ENCODE measurements at regions not wholly inside any gene's neighbourhood (a gene's known extent, or its start where the extent isn't known, plus 50 kb on each side); places are given as distances from the start of the nearest gene placed in this dataset.

DNA sequence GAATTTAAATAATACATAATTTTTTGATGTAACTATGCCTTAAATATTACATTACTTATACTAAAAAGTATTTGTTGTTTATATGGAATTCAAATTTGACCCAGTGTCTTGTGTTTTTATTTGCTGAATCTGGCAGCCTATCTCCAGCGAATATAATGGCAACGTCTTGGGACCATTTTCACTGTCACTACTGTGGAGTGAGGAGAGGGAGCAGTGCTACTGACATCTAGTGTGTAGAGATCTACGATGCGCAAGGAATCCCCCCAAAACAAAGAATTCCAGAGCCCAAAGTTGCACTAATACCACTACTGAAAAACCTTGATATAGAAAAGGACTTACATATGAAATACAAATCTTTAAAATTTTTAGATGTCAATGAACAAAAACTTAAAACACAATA, 314.4 kb downstream of the DRD1 start:
- Histone ChIP-seq H3K4me3 (no peak overlapping the region), H3K27me3 (no peaks in the 10 kb centered on the region), H3K36me3 (no peaks in the 10 kb centered on the region), H3K27ac (no peak overlapping the region), H3K9me3 (no peaks in the 10 kb centered on the region), H3K4me1 (no peaks in the 10 kb centered on the region)
- WGBS, 2 donors = 83 to 84% methylated on average over 4 of the region's 4 CpGs
- DNase-seq = no peak
- TF ChIP-seq POLR2AphosphoS5 (IDR thresholded peaks at IDR 0.05) = no peak
- no peak for TF ChIP-seq POLR2A (IDR thresholded peaks at IDR 0.05)
- TF ChIP-seq, protein P1, sequence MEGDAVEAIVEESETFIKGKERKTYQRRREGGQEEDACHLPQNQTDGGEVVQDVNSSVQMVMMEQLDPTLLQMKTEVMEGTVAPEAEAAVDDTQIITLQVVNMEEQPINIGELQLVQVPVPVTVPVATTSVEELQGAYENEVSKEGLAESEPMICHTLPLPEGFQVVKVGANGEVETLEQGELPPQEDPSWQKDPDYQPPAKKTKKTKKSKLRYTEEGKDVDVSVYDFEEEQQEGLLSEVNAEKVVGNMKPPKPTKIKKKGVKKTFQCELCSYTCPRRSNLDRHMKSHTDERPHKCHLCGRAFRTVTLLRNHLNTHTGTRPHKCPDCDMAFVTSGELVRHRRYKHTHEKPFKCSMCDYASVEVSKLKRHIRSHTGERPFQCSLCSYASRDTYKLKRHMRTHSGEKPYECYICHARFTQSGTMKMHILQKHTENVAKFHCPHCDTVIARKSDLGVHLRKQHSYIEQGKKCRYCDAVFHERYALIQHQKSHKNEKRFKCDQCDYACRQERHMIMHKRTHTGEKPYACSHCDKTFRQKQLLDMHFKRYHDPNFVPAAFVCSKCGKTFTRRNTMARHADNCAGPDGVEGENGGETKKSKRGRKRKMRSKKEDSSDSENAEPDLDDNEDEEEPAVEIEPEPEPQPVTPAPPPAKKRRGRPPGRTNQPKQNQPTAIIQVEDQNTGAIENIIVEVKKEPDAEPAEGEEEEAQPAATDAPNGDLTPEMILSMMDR (IDR thresholded peaks at IDR 0.05) = no peak
- no peak for TF ChIP-seq EP300 (IDR thresholded peaks at IDR 0.05)
- intact Hi-C loops (cut with DNase I) = no loop called here

DNA sequence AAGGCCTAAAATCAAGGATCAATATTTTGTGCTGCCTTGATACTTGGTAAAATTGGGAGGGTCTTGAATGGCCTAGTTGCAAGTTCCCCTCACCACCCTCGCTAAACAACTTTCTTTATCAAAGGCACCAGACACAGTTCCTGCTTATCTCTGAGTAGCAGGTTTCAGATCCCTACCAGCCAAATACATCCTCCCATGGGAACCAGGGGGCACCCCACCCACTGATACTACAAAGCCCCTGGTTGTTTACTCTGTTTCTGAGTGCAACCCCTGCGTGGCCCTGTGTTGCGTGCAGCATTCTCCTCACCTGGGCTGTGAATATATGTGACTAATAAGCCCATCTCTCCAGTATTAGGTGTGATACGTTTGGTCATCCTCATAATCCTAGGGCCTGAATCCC, 314.9 kb downstream of the DRD1 start:
- WGBS, 2 donors = 67 to 72% methylated on average over 4 of the region's 4 CpGs
- Histone ChIP-seq H3K36me3 (no peaks in the 10 kb centered on the region), H3K4me1 (no peaks in the 10 kb centered on the region), H3K9me3 (no peaks in the 10 kb centered on the region), H3K27me3 (no peaks in the 10 kb centered on the region), H3K27ac (no peak overlapping the region), H3K4me3 (no peak overlapping the region)
- DNase-seq = no peak
- intact Hi-C loops (cut with DNase I) = no loop called here
- no peak for TF ChIP-seq EP300 (IDR thresholded peaks at IDR 0.05)
- no peak for TF ChIP-seq POLR2AphosphoS5 (IDR thresholded peaks at IDR 0.05)
- TF ChIP-seq, protein P1 (IDR thresholded peaks at IDR 0.05) = no peak
- TF ChIP-seq POLR2A (IDR thresholded peaks at IDR 0.05) = no peak

DNA sequence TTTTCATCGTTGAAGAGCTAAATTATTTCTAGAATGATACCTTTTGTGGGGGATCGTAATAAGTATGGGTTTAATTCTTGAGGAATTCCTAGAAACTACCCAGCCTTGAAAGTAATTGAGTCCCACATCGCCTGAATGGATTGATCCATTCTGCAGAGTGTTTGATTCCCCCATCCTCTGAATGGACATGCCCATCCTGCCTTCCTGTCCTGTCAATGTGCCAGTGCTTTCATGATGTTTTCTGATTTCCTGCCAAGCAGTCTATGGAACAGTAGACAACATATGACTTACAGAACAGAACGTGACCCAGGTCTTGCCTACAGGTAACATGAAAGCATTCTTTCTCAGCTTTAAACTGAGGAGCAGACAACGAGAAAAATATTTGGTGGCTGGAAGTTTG, 319.2 kb downstream of the DRD1 start:
- Histone ChIP-seq H3K4me1 (no peaks in the 10 kb centered on the region), H3K27ac (no peak overlapping the region), H3K4me3 (no peak overlapping the region), H3K36me3 (no peaks in the 10 kb centered on the region), H3K9me3 (no peaks in the 10 kb centered on the region), H3K27me3 (no peaks in the 10 kb centered on the region)
- 73 to 86% methylated on average over 5 of the region's 5 CpGs for WGBS, 2 donors
- no peak for DNase-seq
- intact Hi-C loops (cut with DNase I) = no loop called here
- TF ChIP-seq EP300 (IDR thresholded peaks at IDR 0.05) (no peak), POLR2A (IDR thresholded peaks at IDR 0.05) (no peak), POLR2AphosphoS5 (IDR thresholded peaks at IDR 0.05) (no peak)
- TF ChIP-seq, protein P1 (IDR thresholded peaks at IDR 0.05) = no peak

DNA sequence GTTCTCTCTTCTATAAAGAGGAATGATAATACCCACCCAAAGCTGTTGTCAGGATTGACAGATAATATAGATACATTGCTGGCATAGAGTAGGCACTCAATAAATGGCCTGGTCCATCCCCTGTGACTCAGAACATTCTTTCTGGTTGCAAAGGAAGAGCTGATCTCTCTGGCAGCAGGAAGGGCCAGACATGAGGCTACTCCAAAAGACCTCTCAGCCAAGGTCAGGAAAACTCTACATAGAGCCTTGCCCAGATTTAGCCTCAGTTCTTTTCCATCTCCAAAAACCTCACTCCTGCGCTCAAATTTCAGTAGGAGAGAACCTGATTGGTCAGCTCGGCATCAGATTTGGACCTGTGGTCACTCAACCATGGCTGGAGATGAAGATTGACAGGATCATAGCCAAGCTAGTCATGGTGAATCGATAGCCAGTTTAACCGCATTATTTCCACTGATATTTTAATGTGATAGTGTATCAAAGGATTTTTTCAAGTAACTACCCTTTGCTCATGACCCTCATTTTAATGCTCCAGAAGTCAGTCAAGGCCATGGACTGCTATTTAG, 319.6 kb downstream of the DRD1 start:
- WGBS, 2 donors = 88 to 91% methylated on average over 4 of the region's 4 CpGs
- Histone ChIP-seq H3K36me3 (no peaks in the 10 kb centered on the region), H3K27me3 (no peaks in the 10 kb centered on the region), H3K9me3 (no peaks in the 10 kb centered on the region), H3K4me3 (no peak overlapping the region), H3K27ac (no peak overlapping the region), H3K4me1 (no peaks in the 10 kb centered on the region)
- TF ChIP-seq POLR2AphosphoS5 (IDR thresholded peaks at IDR 0.05) = no peak
- TF ChIP-seq, protein P1 (IDR thresholded peaks at IDR 0.05) = no peak
- no peak for TF ChIP-seq POLR2A (IDR thresholded peaks at IDR 0.05)
- TF ChIP-seq EP300 (IDR thresholded peaks at IDR 0.05) = no peak
- DNase-seq = no peak
- intact Hi-C loops (cut with DNase I) = no loop called here

DNA sequence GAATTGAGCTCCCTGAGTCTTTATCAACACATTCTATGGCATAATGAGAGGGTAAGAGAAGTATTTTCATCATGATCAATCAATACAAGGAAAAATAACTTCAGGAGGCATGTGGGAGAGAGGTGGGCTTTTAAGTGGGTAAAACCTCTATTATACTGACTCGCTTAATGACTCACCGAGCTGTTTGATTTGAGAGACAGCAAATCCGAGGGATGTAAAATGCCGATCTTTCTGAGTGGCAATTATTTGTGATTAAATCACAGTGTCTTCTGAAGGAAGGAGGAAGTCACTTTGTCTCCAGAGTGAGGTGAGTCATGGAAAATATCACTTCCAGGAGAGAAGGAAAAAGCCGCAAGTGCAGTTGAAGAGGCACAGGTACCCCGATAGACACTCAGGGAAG, 320.4 kb downstream of the DRD1 start:
- no peaks in the 10 kb centered on the region for H3K27me3 ChIP-seq
- no peaks in the 10 kb centered on the region for H3K36me3 ChIP-seq
- H3K9me3 ChIP-seq = no peaks in the 10 kb centered on the region
- DNase-seq = no peak
- H3K27ac ChIP-seq = no peak overlapping the region
- TF ChIP-seq, protein P1 (IDR thresholded peaks at IDR 0.05) = no peak
- TF ChIP-seq POLR2A (IDR thresholded peaks at IDR 0.05) (no peak), EP300 (IDR thresholded peaks at IDR 0.05) (no peak), POLR2AphosphoS5 (IDR thresholded peaks at IDR 0.05) (no peak)
- intact Hi-C loops (cut with DNase I) = no loop called here
- WGBS, 2 donors = 89 to 93% methylated on average over 6 of the region's 6 CpGs
- no peak overlapping the region for H3K4me3 ChIP-seq
- H3K4me1 ChIP-seq = no peaks in the 10 kb centered on the region

Measured in sigmoid colon (tissue), 6 donors.